ENCODE measurements at regions not wholly inside any gene's neighbourhood (a gene's known extent, or its start where the extent isn't known, plus 50 kb on each side); places are given as distances from the start of the nearest gene placed in this dataset.

DNA sequence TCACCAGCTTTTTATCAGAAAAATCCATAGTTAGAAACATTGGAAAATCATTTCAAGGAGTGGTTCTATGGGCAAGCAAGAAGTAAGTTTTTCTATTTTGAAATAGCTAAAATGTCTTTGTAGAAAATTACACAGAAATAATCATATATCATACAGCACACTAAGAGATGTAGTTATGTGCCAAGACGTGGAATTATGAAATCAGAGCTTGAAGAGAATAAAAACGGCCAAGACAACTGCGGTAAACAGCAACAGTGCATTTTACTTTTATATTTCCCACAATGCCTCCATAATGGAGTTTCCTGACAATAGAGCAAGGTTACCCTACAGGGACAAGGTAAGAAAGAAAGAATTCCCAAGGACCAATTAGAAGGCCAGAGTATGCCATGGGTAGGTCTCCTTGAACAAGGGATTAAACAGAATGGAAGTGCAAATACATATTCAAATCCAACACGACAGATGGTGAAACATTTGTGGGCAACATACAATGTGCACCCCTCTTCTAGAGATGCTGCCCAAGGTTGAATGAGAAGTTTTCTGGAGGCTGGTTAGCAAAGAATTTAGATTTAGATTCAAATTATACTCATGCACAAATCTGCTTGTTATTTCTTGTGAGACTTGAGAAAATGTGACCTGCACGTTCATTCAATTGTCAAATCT, 76.1 kb upstream of the BTG1 start:
- TF ChIP-seq CTCF (IDR thresholded peaks at IDR 0.05) (no peak), EZH2 (IDR thresholded peaks at IDR 0.05) (no peak)

Data from neural progenitor cell (in vitro differentiated cells).